Neutrophil (primary cell): ENCODE measurements at regions not wholly inside any gene's neighbourhood (a gene's known extent, or its start where the extent isn't known, plus 50 kb on each side); places are given as distances from the start of the nearest gene placed in this dataset.

Experiments used
- H3K27ac ChIP-seq: fragments of 200-600 bp; sonication (generic); 2 replicates; pipeline ENCODE4 v1.5.1; 2016; ENCODE audit warnings: mild to moderate bottlenecking, moderate library complexity
- H3K27me3 ChIP-seq: fragments of 200-600 bp; sonication (generic); 2 replicates; pipeline ENCODE4 v1.6.0; 2016; ENCODE audit warnings: mild to moderate bottlenecking
- H3K36me3 ChIP-seq: fragments of 200-600 bp; sonication (generic); 2 replicates; pipeline ENCODE4 v1.5.1; 2017
- H3K4me1 ChIP-seq, 2 experiments: fragments of 200-600 bp in 1 of 2; sonication (generic) in 1 of 2; 1 replicate in 1 of 2; 2 replicates in 1 of 2; pipeline versions ENCODE4 v1.5.1 to v1.6.1; 2013 to 2016; ENCODE audit warnings: low read depth in 1 of 2, low read length in 1 of 2, mild to moderate bottlenecking in 1 of 2, moderate library complexity in 1 of 2; ENCODE audit not compliant: control insufficient read depth in 1 of 2, insufficient read depth in 1 of 2
- H3K4me3 ChIP-seq, 2 experiments: fragments of 200-600 bp in 1 of 2; sonication (generic) in 1 of 2; 1 replicate in 1 of 2; 2 replicates in 1 of 2; pipeline ENCODE4 v1.5.1; 2013 to 2016; ENCODE audit warnings: low read depth in 1 of 2, low read length in 1 of 2, mild to moderate bottlenecking in 1 of 2, moderate library complexity in 1 of 2
- H3K9me3 ChIP-seq: fragments of 200-600 bp; sonication (generic); 2 replicates; pipeline ENCODE4 v1.5.1; 2016
- CTCF ChIP-seq: fragments of 200-600 bp; sonication (generic); IDR thresholded peaks from 2 replicates; pipeline ENCODE4 v1.5.1; 2016; ENCODE audit warnings: antibody characterized with exemption

GRCh38 chr1:5645135-5645399 lies 347.2 kb downstream of the NPHP4 start:
- H3K27me3 ChIP-seq: peaks cover 16% of the 10 kb centered on the region
- H3K4me3 ChIP-seq: no peak overlapping the region
- no peaks in the 10 kb centered on the region for H3K9me3 ChIP-seq
- H3K27ac ChIP-seq: no peak overlapping the region
- no peaks in the 10 kb centered on the region for H3K4me1 ChIP-seq
- TF ChIP-seq CTCF: no peak
- no peaks in the 10 kb centered on the region for H3K36me3 ChIP-seq

GRCh38 chr1:5644281-5645134 lies 347.7 kb downstream of the NPHP4 start:
- TF ChIP-seq CTCF: no peak
- H3K27ac ChIP-seq: no peak overlapping the region
- H3K4me3 ChIP-seq: no peak overlapping the region
- H3K36me3 ChIP-seq: no peaks in the 10 kb centered on the region
- no peaks in the 10 kb centered on the region for H3K9me3 ChIP-seq
- peaks cover 16% of the 10 kb centered on the region for H3K27me3 ChIP-seq
- no peaks in the 10 kb centered on the region for H3K4me1 ChIP-seq

GRCh38 chr1:5643360-5644107 lies 348.7 kb downstream of the NPHP4 start:
- TF ChIP-seq CTCF: no peak
- no peaks in the 10 kb centered on the region for H3K36me3 ChIP-seq
- no peak overlapping the region for H3K4me3 ChIP-seq
- H3K27me3 ChIP-seq: peaks cover 16% of the 10 kb centered on the region
- no peaks in the 10 kb centered on the region for H3K9me3 ChIP-seq
- H3K27ac ChIP-seq: no peak overlapping the region
- no peaks in the 10 kb centered on the region for H3K4me1 ChIP-seq

GRCh38 chr1:5640845-5641244 lies 351.4 kb downstream of the NPHP4 start:
- Histone ChIP-seq H3K4me3 (no peak overlapping the region), H3K4me1 (no peaks in the 10 kb centered on the region), H3K9me3 (no peaks in the 10 kb centered on the region), H3K36me3 (no peaks in the 10 kb centered on the region), H3K27me3 (peaks cover 16% of the 10 kb centered on the region), H3K27ac (no peak overlapping the region)
- no peak for TF ChIP-seq CTCF

GRCh38 chr1:5639106-5639722 lies 353.0 kb downstream of the NPHP4 start:
- no peak for TF ChIP-seq CTCF
- Histone ChIP-seq H3K36me3 (no peaks in the 10 kb centered on the region), H3K27me3 (peaks cover 16% of the 10 kb centered on the region), H3K27ac (no peak overlapping the region), H3K9me3 (no peaks in the 10 kb centered on the region), H3K4me1 (no peaks in the 10 kb centered on the region), H3K4me3 (no peak overlapping the region)
